H9 (cell line): ENCODE measurements at regions not wholly inside any gene's neighbourhood (a gene's known extent, or its start where the extent isn't known, plus 50 kb on each side); places are given as distances from the start of the nearest gene placed in this dataset.

ENCODE experiments used
- DNase-seq: peaks from one replicate; pipeline ENCODE4 v3.0.0-alpha.2; 2017
- H2AFZ ChIP-seq: one replicate; pipeline ENCODE4 v1.6.1; 2013; ENCODE audit warnings: mild to moderate bottlenecking, low read length, control low read depth, moderate library complexity
- H2AK5ac ChIP-seq: 2 replicates; pipeline ENCODE4 v1.6.1; 2013; ENCODE audit warnings: low read length, control low read depth, mixed read lengths; ENCODE audit not compliant: insufficient read length
- H2BK120ac ChIP-seq: one replicate; pipeline ENCODE4 v1.6.1; 2013; ENCODE audit warnings: low read depth, mild to moderate bottlenecking, low read length, control low read depth, inconsistent platforms; ENCODE audit not compliant: poor library complexity, severe bottlenecking
- H2BK12ac ChIP-seq: 2 replicates; pipeline ENCODE4 v1.6.1; 2013; ENCODE audit warnings: low read length, control low read depth, mixed read lengths, low read depth; ENCODE audit not compliant: insufficient read length
- H2BK15ac ChIP-seq: 2 replicates; pipeline ENCODE4 v1.6.1; 2013; ENCODE audit warnings: low read depth, low read length, control low read depth
- H2BK20ac ChIP-seq: one replicate; pipeline ENCODE4 v1.6.1; 2013; ENCODE audit warnings: low read depth, mild to moderate bottlenecking, low read length, control low read depth, inconsistent platforms; ENCODE audit not compliant: poor library complexity, severe bottlenecking
- H2BK5ac ChIP-seq: 2 replicates; pipeline ENCODE4 v1.6.1; 2013; ENCODE audit warnings: low read length, control low read depth, mixed read lengths; ENCODE audit not compliant: insufficient read length
- H3K14ac ChIP-seq: 2 replicates; pipeline ENCODE4 v1.6.1; 2013; ENCODE audit warnings: low read length, control low read depth; ENCODE audit not compliant: insufficient read depth
- H3K18ac ChIP-seq: 2 replicates; pipeline ENCODE4 v1.6.1; 2013; ENCODE audit warnings: low read depth, mild to moderate bottlenecking, mixed read lengths, low read length, control low read depth; ENCODE audit not compliant: insufficient read length
- H3K23ac ChIP-seq: 2 replicates; pipeline ENCODE4 v1.6.1; 2013; ENCODE audit warnings: low read length, control low read depth, mixed read lengths, low read depth; ENCODE audit not compliant: insufficient read length
- H3K23me2 ChIP-seq: 2 replicates; pipeline ENCODE4 v1.6.1; 2013; ENCODE audit warnings: low read depth, mild to moderate bottlenecking, mixed read lengths, low read length, control low read depth; ENCODE audit not compliant: insufficient read length, poor library complexity, severe bottlenecking
- H3K27ac ChIP-seq: 2 replicates; pipeline ENCODE4 v1.5.1; 2013; ENCODE audit warnings: low read length, control low read depth, mixed read lengths, low read depth; ENCODE audit not compliant: insufficient read length
- H3K27me3 ChIP-seq: 2 replicates; pipeline ENCODE4 v1.6.1; 2013; ENCODE audit warnings: low read length, control low read depth, inconsistent platforms; ENCODE audit not compliant: insufficient read depth
- H3K4ac ChIP-seq: 2 replicates; pipeline ENCODE4 v1.6.1; 2013; ENCODE audit warnings: low read depth, mild to moderate bottlenecking, control low read depth, inconsistent platforms, low read length, moderate library complexity
- H3K4me1 ChIP-seq: 2 replicates; pipeline ENCODE4 v1.6.1; 2013; ENCODE audit warnings: low read length, control low read depth, inconsistent platforms; ENCODE audit not compliant: insufficient read depth
- H3K4me2 ChIP-seq: 2 replicates; pipeline ENCODE4 v1.6.1; 2013; ENCODE audit warnings: low read length, control low read depth, mixed read lengths; ENCODE audit not compliant: insufficient read length, insufficient read depth
- H3K56ac ChIP-seq: 2 replicates; pipeline ENCODE4 v1.6.1; 2013; ENCODE audit warnings: low read depth, mild to moderate bottlenecking, mixed read lengths, low read length, control low read depth; ENCODE audit not compliant: insufficient read length
- H3K79me1 ChIP-seq: 2 replicates; pipeline ENCODE4 v1.6.1; 2013; ENCODE audit warnings: low read depth, mild to moderate bottlenecking, moderate library complexity, low read length, control low read depth, inconsistent platforms; ENCODE audit not compliant: insufficient read depth, poor library complexity, severe bottlenecking
- H3K79me2 ChIP-seq: 2 replicates; pipeline ENCODE4 v1.6.1; 2013; ENCODE audit warnings: low read length, control low read depth, inconsistent platforms; ENCODE audit not compliant: insufficient read depth
- H3K9ac ChIP-seq: 2 replicates; pipeline ENCODE4 v1.6.1; 2013; ENCODE audit warnings: low read length, control low read depth, mixed read lengths; ENCODE audit not compliant: insufficient read length; ENCODE audit errors: extremely low read depth
- H3K9me3 ChIP-seq: one replicate; pipeline ENCODE4 v1.6.1; 2013; ENCODE audit warnings: low read depth, low read length, inconsistent platforms; ENCODE audit not compliant: control insufficient read depth
- H3T11ph ChIP-seq: one replicate; pipeline ENCODE4 v1.6.1; 2013; ENCODE audit warnings: mild to moderate bottlenecking, low read length, control low read depth, inconsistent platforms
- H4K20me1 ChIP-seq: one replicate; pipeline ENCODE4 v1.6.1; 2013; ENCODE audit not compliant: control insufficient read depth, insufficient read length, insufficient read depth
- H4K5ac ChIP-seq: 2 replicates; pipeline ENCODE4 v1.6.1; 2013; ENCODE audit warnings: low read depth, mild to moderate bottlenecking, mixed read lengths, low read length, control low read depth; ENCODE audit not compliant: insufficient read length
- H4K8ac ChIP-seq: replicated peaks from 2 replicates; pipeline ENCODE4 v1.6.1; 2013; ENCODE audit warnings: low read length, control low read depth, mixed read lengths, low read depth; ENCODE audit not compliant: insufficient read length
- H4K91ac ChIP-seq: 2 replicates; pipeline ENCODE4 v1.6.1; 2013; ENCODE audit warnings: low read depth, mild to moderate bottlenecking, moderate library complexity, mixed read lengths, low read length, control low read depth; ENCODE audit not compliant: insufficient read length
- H3K27ac Mint-ChIP-seq, 3 experiments: 2 replicates in 2 of 3; 3 replicates in 1 of 3; pipeline ENCODE4 v1.8.0; 2020 to 2021; ENCODE audit warnings: mixed read lengths in 3 of 3, mild to moderate bottlenecking in 1 of 3, moderate library complexity in 1 of 3
- H3K27me3 Mint-ChIP-seq: 2 replicates; pipeline ENCODE4 v1.8.0; 2021; ENCODE audit warnings: low read depth, mild to moderate bottlenecking, moderate library complexity, mixed read lengths
- H3K36me3 Mint-ChIP-seq, 3 experiments: 2 replicates in 2 of 3; 3 replicates in 1 of 3; pipeline ENCODE4 v1.8.0; 2020 to 2021; ENCODE audit warnings: low read depth in 3 of 3, mixed read lengths in 3 of 3; ENCODE audit not compliant: insufficient read depth in 1 of 3
- H3K4me1 Mint-ChIP-seq, 2 experiments: 2 replicates each; pipeline ENCODE4 v1.8.0; 2020; ENCODE audit warnings: mixed read lengths in 2 of 2
- H3K4me3 Mint-ChIP-seq, 2 experiments: 2 replicates in 1 of 2; 3 replicates in 1 of 2; pipeline ENCODE4 v1.8.0; 2020 to 2021; ENCODE audit warnings: mild to moderate bottlenecking in 2 of 2, mixed read lengths in 2 of 2, moderate library complexity in 1 of 2
- H3K9me3 Mint-ChIP-seq, 2 experiments: 2 replicates in 1 of 2; 3 replicates in 1 of 2; pipeline ENCODE4 v1.8.0; 2020; ENCODE audit warnings: mild to moderate bottlenecking in 2 of 2, mixed read lengths in 2 of 2, moderate library complexity in 1 of 2
- WGBS: extraction: QIAGEN DNeasy Blood & Tissue Kit; methylation state at CpG from one replicate; pipeline ENCODE4 v1.1.7; 2013; ENCODE audit warnings: missing lambda C conversion rate, low lambda C conversion rate, mixed read lengths; ENCODE audit not compliant: insufficient read length; ENCODE audit errors: extremely low coverage; 5-methylcytosine and 5-hydroxymethylcytosine counted together
- TF ChIP-seq, protein P1 (sequence below): fragments of 200-600 bp; sonication (generic); conservative IDR thresholded peaks from 3 replicates; pipeline ENCODE4 v1.8.0; 2021; ENCODE audit warnings: antibody characterized with exemption, mild to moderate bottlenecking

GRCh38 chr15:26134812-26135211 is 271.7 kb upstream of the ATP10A start:
- Histone ChIP-seq H3K23me2 (no peaks in the 10 kb centered on the region), H3K27ac (no peak overlapping the region), H3K4me2 (no peak overlapping the region), H3K14ac (no peak overlapping the region), H4K91ac (no peak overlapping the region), H3K9me3 (no peaks in the 10 kb centered on the region), H3K56ac (no peak overlapping the region), H3K27me3 (no peaks in the 10 kb centered on the region), H2AK5ac (no peak overlapping the region), H3K18ac (no peak overlapping the region), H3K4me1 (peaks cover 11% of the 10 kb centered on the region), H2BK20ac (no peak overlapping the region), H2BK15ac (no peak overlapping the region), H2AFZ (no peak overlapping the region), H3K9ac (no peak overlapping the region), H2BK120ac (no peak overlapping the region), H4K8ac (no peak overlapping the region), H2BK5ac (no peak overlapping the region), H3K79me1 (no peaks in the 10 kb centered on the region), H4K20me1 (no peaks in the 10 kb centered on the region), H3K23ac (no peak overlapping the region), H4K5ac (no peak overlapping the region), H3K4ac (no peak overlapping the region), H3T11ph (no peak overlapping the region), H2BK12ac (no peak overlapping the region), H3K79me2 (no peaks in the 10 kb centered on the region)
- Mint-ChIP-seq H3K27me3 (peaks cover 4% of the 10 kb centered on the region), H3K9me3 (no peaks in the 10 kb centered on the region), H3K4me1 (peaks cover 45 to 47% of the 10 kb centered on the region in 2 experiments), H3K36me3 (no peaks in the 10 kb centered on the region), H3K4me3 (no peak overlapping the region), H3K27ac (no peak overlapping the region)
- TF ChIP-seq, protein P1, sequence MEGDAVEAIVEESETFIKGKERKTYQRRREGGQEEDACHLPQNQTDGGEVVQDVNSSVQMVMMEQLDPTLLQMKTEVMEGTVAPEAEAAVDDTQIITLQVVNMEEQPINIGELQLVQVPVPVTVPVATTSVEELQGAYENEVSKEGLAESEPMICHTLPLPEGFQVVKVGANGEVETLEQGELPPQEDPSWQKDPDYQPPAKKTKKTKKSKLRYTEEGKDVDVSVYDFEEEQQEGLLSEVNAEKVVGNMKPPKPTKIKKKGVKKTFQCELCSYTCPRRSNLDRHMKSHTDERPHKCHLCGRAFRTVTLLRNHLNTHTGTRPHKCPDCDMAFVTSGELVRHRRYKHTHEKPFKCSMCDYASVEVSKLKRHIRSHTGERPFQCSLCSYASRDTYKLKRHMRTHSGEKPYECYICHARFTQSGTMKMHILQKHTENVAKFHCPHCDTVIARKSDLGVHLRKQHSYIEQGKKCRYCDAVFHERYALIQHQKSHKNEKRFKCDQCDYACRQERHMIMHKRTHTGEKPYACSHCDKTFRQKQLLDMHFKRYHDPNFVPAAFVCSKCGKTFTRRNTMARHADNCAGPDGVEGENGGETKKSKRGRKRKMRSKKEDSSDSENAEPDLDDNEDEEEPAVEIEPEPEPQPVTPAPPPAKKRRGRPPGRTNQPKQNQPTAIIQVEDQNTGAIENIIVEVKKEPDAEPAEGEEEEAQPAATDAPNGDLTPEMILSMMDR, result no peak
- DNase-seq, result no peak
- no CpG with 5 or more reads among the region's 11 CpGs for WGBS
